Activated naive CD4-positive, alpha-beta T cell treated with anti-CD3 and anti-CD28 coated beads, Interleukin-2, amount 10 ng/mL, durations not matched to agents 7 days and 5 days (primary cell): ENCODE measurements at regions not wholly inside any gene's neighbourhood (a gene's known extent, or its start where the extent isn't known, plus 50 kb on each side); places are given as distances from the start of the nearest gene placed in this dataset.

ENCODE experiments used
- CTCF ChIA-PET: fragments of 350-600 bp; sonication (Branson Sonifier 250); formaldehyde crosslinking; loops from one replicate; lab custom pipeline; 2021; ENCODE audit warnings: antibody characterized with exemption; lab: Charles Lee
- DNase-seq: peaks from one replicate; pipeline ENCODE4 v3.0.0-alpha.2; 2020
- H3K27ac Mint-ChIP-seq: one replicate; pipeline ENCODE4 v1.8.0; 2021; ENCODE audit warnings: mild to moderate bottlenecking, moderate library complexity, mixed read lengths
- H3K27me3 Mint-ChIP-seq: one replicate; pipeline ENCODE4 v1.8.0; 2021; ENCODE audit warnings: mild to moderate bottlenecking, mixed read lengths
- H3K36me3 Mint-ChIP-seq: one replicate; pipeline ENCODE4 v1.8.0; 2021; ENCODE audit warnings: mixed read lengths
- H3K4me1 Mint-ChIP-seq: one replicate; pipeline ENCODE4 v1.8.0; 2021; ENCODE audit warnings: mixed read lengths
- H3K4me3 Mint-ChIP-seq: one replicate; pipeline ENCODE4 v1.8.0; 2021; ENCODE audit warnings: mild to moderate bottlenecking, moderate library complexity, mixed read lengths
- H3K9me3 Mint-ChIP-seq: one replicate; pipeline ENCODE4 v1.8.0; 2021; ENCODE audit warnings: mixed read lengths

- Mint-ChIP-seq H3K36me3 (no peaks in the 10 kb centered on the region), H3K27ac (no peak overlapping the region), H3K4me1 (no peaks in the 10 kb centered on the region), H3K9me3 (peaks cover 17% of the 10 kb centered on the region), H3K27me3 (no peaks in the 10 kb centered on the region), H3K4me3 (no peak overlapping the region)
- CTCF ChIA-PET: no interaction called here
- no peak for DNase-seq
Measured at GRCh38 chr5:26649000-26649399, 389.4 kb downstream of the CDH9 start.

DNA sequence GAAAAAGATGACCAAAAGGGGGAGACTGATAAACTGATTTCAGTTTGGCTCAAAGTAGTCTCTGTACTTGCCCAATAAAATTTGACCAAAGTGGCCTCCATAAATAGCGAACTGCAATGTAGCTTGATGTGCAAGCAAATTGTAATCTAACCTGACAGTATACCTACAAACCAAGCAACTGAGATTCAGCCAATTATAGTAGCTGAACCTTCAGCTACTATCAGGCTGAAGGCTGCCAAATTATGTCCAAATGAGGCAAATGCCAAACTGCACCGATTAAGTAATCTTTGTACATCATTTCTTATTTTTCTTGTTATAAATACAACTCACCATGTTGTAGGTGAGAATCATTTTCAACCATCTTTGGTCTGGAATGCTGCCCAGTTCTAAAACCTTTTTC lies 390.6 kb downstream of the CDH9 start:
- H3K36me3 Mint-ChIP-seq: no peaks in the 10 kb centered on the region
- no peak for DNase-seq
- no peaks in the 10 kb centered on the region for H3K27me3 Mint-ChIP-seq
- H3K4me1 Mint-ChIP-seq: no peaks in the 10 kb centered on the region
- CTCF ChIA-PET: no interaction called here
- peaks cover 15% of the 10 kb centered on the region for H3K9me3 Mint-ChIP-seq
- H3K4me3 Mint-ChIP-seq: no peak overlapping the region
- no peak overlapping the region for H3K27ac Mint-ChIP-seq

- Mint-ChIP-seq H3K27ac (no peak overlapping the region), H3K4me1 (no peaks in the 10 kb centered on the region), H3K9me3 (peaks cover 16% of the 10 kb centered on the region), H3K36me3 (no peaks in the 10 kb centered on the region), H3K4me3 (no peak overlapping the region), H3K27me3 (no peaks in the 10 kb centered on the region)
- CTCF ChIA-PET: no interaction called here
- no peak for DNase-seq
Measured at GRCh38 chr5:26645659-26646058, 392.7 kb downstream of the CDH9 start.

DNA sequence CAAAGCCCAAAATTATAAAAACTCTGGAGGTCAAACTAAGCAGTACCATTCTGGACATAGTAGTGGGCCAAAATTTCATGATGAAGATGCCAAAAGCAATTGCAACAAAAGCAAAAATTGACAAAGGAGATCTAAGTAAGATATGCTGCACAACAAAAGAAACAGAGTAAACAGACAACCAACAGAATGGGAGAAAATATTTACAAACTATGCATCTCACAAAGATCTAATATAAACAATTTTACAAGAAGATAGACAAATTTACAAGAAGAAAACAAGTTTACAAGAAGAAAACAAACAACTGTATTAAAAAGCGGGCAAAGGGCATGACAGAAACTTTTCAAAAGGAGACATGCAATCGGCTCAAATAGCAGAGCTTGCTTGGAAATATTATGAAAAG lies 396.9 kb downstream of the CDH9 start:
- H3K27me3 Mint-ChIP-seq: no peaks in the 10 kb centered on the region
- CTCF ChIA-PET: no interaction called here
- no peaks in the 10 kb centered on the region for H3K36me3 Mint-ChIP-seq
- H3K9me3 Mint-ChIP-seq: peaks cover 20% of the 10 kb centered on the region
- no peak for DNase-seq
- H3K4me1 Mint-ChIP-seq: no peaks in the 10 kb centered on the region
- no peak overlapping the region for H3K27ac Mint-ChIP-seq
- no peak overlapping the region for H3K4me3 Mint-ChIP-seq

DNA sequence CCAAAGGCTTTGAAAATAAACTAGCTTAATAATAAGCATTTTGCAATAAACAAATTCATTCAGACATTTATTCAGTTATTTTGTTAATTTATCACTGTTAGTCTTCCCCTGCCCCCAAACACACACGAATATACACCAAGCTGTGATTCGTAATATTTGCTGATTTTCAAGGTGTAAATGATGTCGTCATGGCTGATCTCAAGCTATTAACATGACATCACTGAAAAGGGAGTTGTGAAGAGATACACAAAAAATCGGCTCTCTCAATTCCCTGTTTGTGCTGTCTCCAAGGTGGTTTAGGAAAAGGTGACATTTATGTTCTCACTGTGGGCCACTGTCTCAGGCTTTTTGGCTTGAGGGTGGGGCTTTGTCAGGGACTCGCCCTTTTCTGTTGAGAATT lies 413.3 kb downstream of the CDH9 start:
- CTCF ChIA-PET: no interaction called here
- H3K4me1 Mint-ChIP-seq: no peaks in the 10 kb centered on the region
- no peaks in the 10 kb centered on the region for H3K36me3 Mint-ChIP-seq
- H3K9me3 Mint-ChIP-seq: peaks cover 10% of the 10 kb centered on the region
- no peaks in the 10 kb centered on the region for H3K27me3 Mint-ChIP-seq
- H3K27ac Mint-ChIP-seq: no peak overlapping the region
- no peak overlapping the region for H3K4me3 Mint-ChIP-seq
- DNase-seq: no peak

DNA sequence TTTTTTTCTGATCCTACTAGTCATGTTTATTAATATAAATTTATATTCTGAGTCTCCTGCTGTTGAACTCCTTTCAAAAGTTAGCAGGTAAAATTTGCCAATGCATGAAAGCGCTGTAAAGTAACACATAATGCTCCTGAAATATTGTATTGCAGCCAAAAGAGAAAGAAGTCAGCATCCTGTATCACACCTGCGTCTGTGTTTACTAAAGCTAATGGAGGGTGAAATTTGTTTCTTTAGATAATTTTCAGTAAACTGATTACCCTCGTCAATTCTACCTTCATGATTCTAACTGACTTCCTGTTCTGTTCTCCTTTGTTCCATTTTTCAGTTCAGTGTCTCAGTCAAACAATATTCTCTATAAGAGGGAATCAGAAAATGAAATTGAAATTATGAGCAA lies 415.4 kb downstream of the CDH9 start:
- H3K27me3 Mint-ChIP-seq: no peaks in the 10 kb centered on the region
- no peak for DNase-seq
- no peaks in the 10 kb centered on the region for H3K4me1 Mint-ChIP-seq
- CTCF ChIA-PET: no interaction called here
- no peaks in the 10 kb centered on the region for H3K36me3 Mint-ChIP-seq
- H3K4me3 Mint-ChIP-seq: no peak overlapping the region
- H3K9me3 Mint-ChIP-seq: peaks cover 10% of the 10 kb centered on the region
- no peak overlapping the region for H3K27ac Mint-ChIP-seq

GRCh38 chr5:26610577-26610976 lies 427.8 kb downstream of the CDH9 start:
- Mint-ChIP-seq H3K4me1 (no peaks in the 10 kb centered on the region), H3K9me3 (peaks cover 17% of the 10 kb centered on the region), H3K27me3 (no peaks in the 10 kb centered on the region), H3K36me3 (no peaks in the 10 kb centered on the region), H3K4me3 (no peak overlapping the region), H3K27ac (no peak overlapping the region)
- DNase-seq: no peak
- CTCF ChIA-PET: no interaction called here

DNA sequence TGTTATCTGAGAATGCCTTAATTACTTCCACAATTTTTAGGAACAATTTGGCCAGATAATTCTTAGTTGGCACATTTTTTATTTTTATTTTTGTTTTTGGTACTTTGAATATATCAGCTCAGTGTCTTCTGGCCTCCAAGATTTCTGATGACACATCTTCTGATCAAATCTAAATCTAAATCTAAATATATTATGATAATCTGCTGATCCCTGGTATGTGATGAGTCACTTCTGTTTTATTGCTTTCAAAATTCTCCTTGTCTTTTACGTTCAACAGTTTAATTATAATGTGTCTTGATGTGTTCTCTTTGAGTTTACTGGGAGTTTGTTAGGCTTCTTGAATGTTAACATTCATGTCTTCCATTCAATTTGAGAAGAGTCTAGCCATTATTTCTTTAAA lies 436.8 kb downstream of the CDH9 start:
- Mint-ChIP-seq H3K27me3 (no peaks in the 10 kb centered on the region), H3K27ac (no peak overlapping the region), H3K4me3 (no peak overlapping the region), H3K36me3 (no peaks in the 10 kb centered on the region), H3K9me3 (peaks cover 10% of the 10 kb centered on the region), H3K4me1 (no peaks in the 10 kb centered on the region)
- no peak for DNase-seq
- CTCF ChIA-PET: no interaction called here

DNA sequence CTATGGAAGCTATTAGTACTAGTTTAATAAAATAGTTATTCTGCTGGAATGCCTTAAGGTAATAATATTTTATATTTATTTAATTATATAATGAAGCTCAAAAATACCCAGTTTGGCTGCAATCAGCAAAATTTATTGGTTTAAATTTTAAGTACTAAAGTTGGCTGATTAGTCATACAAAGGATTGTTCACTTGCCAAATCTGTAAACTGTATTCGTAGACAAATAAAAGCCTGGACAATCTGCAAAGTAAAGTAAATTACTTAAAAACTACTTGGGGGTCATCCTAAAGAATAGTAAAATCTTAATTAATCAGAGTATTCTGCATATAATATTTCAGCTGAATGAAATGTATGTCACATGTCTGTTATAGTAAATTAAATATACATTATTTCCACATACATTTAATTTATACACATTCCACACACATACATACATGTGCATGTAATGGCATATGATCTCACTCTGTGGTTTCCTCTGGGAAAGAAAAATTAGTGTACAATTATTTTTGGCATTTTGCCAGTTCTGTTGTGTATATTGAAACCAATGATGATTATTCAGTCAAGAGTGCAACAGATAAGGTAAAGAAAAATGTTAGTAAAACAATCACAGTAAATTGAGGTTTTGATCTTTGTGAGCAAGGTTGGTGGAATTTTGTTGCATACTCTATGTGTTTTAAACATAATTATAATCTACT lies 455.9 kb downstream of the CDH9 start:
- Mint-ChIP-seq H3K27ac (no peak overlapping the region), H3K27me3 (no peaks in the 10 kb centered on the region), H3K36me3 (no peaks in the 10 kb centered on the region), H3K4me3 (no peak overlapping the region), H3K9me3 (peaks cover 13% of the 10 kb centered on the region), H3K4me1 (no peaks in the 10 kb centered on the region)
- CTCF ChIA-PET: no interaction called here
- DNase-seq: no peak

DNA sequence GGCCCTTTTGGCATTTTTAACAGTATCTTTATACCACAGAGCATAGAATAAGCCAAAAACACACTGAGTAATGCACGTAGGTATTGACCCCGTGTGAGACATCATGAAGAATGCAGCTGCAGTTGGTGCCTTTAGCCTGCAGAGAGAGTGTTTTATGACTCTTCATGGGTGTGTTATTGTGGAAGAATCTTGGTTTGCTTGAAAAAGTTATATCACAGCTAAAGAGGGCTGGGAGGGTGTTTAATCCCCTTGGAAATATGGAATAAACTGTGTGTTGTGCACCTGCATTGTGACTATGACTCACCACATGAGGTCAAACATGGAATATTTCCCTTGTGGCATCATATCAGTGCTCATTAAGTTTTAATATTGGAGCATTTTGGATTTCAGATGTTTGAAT lies 458.7 kb downstream of the CDH9 start:
- CTCF ChIA-PET: no interaction called here
- no peaks in the 10 kb centered on the region for H3K36me3 Mint-ChIP-seq
- H3K4me1 Mint-ChIP-seq: no peaks in the 10 kb centered on the region
- no peak overlapping the region for H3K27ac Mint-ChIP-seq
- H3K4me3 Mint-ChIP-seq: no peak overlapping the region
- H3K9me3 Mint-ChIP-seq: peaks cover 5% of the 10 kb centered on the region
- no peak for DNase-seq
- no peaks in the 10 kb centered on the region for H3K27me3 Mint-ChIP-seq

- no peak for DNase-seq
- Mint-ChIP-seq H3K4me3 (no peak overlapping the region), H3K36me3 (no peaks in the 10 kb centered on the region), H3K27ac (no peak overlapping the region), H3K4me1 (no peaks in the 10 kb centered on the region), H3K9me3 (peaks cover 5% of the 10 kb centered on the region), H3K27me3 (no peaks in the 10 kb centered on the region)
- CTCF ChIA-PET: no interaction called here
Measured at GRCh38 chr5:26578002-26578401, 460.4 kb downstream of the CDH9 start.

- no peak overlapping the region for H3K27ac Mint-ChIP-seq
- no peak for DNase-seq
- no peak overlapping the region for H3K4me3 Mint-ChIP-seq
- H3K9me3 Mint-ChIP-seq: peaks cover 3% of the 10 kb centered on the region
- H3K27me3 Mint-ChIP-seq: no peaks in the 10 kb centered on the region
- no peaks in the 10 kb centered on the region for H3K36me3 Mint-ChIP-seq
- no peaks in the 10 kb centered on the region for H3K4me1 Mint-ChIP-seq
- CTCF ChIA-PET: no interaction called here
Measured at GRCh38 chr5:26572480-26572879, 465.9 kb downstream of the CDH9 start.

DNA sequence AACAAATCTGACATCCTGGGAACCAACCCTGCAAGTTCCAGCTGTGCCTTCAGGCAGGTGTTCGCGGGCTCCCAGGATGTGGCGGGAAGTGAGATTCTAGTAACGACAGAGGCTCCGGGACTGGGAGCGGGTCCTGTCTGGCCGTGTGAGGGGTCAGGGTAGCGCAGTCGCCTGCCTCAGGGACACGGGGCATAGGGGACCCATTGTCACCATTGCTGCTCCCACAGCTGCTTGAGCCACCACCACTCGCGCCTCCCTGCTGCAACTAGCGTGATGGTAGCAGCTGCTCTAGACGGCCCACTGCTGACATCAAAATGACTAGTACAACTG lies 468.5 kb downstream of the CDH9 start:
- H3K9me3 Mint-ChIP-seq: peaks cover 12% of the 10 kb centered on the region
- H3K27me3 Mint-ChIP-seq: no peaks in the 10 kb centered on the region
- H3K36me3 Mint-ChIP-seq: no peaks in the 10 kb centered on the region
- DNase-seq: no peak
- no peak overlapping the region for H3K27ac Mint-ChIP-seq
- H3K4me3 Mint-ChIP-seq: no peak overlapping the region
- no peaks in the 10 kb centered on the region for H3K4me1 Mint-ChIP-seq
- CTCF ChIA-PET: no interaction called here

DNA sequence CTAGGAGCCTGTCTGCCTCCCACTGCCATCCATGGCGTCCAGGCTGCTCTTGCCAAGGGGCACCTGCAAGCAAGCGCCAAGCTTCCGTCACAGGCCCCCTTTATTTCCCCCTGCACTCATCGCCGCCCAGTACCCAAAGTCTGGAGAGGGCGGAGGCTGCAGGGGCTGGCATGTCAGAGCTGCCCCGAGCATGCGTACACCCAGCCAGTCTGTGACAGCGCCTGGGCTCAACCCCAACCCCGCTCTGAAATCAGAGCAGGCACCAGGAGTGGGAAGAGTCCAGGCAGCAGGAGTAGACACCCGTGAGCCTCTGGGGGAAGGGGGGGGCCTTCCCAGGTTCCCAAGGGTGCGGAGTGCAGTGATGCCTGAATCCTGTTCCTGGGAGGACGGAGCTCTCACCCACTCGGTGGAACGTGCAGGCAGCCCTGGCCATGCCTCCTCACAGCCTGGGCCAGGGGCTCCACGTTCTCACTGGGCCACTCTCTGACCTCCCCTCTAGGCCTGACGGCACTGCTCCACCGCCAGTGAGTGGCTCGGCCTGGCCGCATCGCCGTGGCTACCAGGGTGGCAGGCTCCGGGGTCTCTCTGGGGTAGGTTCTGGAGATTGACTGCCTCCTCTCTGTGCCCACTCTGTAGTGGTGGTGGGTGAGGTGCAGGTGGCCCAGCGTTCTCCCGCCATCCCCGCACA lies 469.0 kb downstream of the CDH9 start:
- H3K9me3 Mint-ChIP-seq: peaks cover 12% of the 10 kb centered on the region
- no peaks in the 10 kb centered on the region for H3K27me3 Mint-ChIP-seq
- no peak for DNase-seq
- H3K4me1 Mint-ChIP-seq: no peaks in the 10 kb centered on the region
- no peak overlapping the region for H3K27ac Mint-ChIP-seq
- H3K36me3 Mint-ChIP-seq: no peaks in the 10 kb centered on the region
- CTCF ChIA-PET: no interaction called here
- no peak overlapping the region for H3K4me3 Mint-ChIP-seq

DNA sequence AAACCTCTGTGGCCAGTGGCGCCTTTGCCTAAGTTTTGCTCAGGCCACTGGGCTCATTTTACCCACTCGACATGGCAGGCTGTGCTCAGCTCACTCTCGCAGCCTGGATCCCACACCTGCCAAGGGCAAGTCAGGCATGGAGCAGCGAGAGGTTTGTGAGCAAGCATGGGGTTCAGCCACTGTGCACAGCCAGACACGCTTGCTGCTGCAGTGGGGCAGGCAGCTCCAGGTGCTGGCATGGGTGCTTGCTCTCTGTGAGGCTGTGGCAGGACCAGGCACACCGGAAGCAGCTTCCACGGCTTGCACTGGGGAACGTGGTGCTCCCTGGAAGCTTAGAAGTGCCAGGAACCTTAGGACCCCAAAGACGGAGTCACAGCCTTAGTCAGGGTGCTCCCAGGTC lies 470.1 kb downstream of the CDH9 start:
- H3K9me3 Mint-ChIP-seq: peaks cover 15% of the 10 kb centered on the region
- CTCF ChIA-PET: no interaction called here

More for the DNA sequence above, 470.1 kb downstream of the CDH9 start:
- no peak overlapping the region for H3K4me3 Mint-ChIP-seq
- DNase-seq: no peak
- H3K27ac Mint-ChIP-seq: no peak overlapping the region
- H3K27me3 Mint-ChIP-seq: no peaks in the 10 kb centered on the region
- no peaks in the 10 kb centered on the region for H3K36me3 Mint-ChIP-seq
- no peaks in the 10 kb centered on the region for H3K4me1 Mint-ChIP-seq
